Activated CD8-positive, alpha-beta memory T cell treated with anti-CD3 and anti-CD28 coated beads for 36 hours (primary cell): ENCODE measurements at regions not wholly inside any gene's neighbourhood (a gene's known extent, or its start where the extent isn't known, plus 50 kb on each side); places are given as distances from the start of the nearest gene placed in this dataset.
"Not testable (repeated sequence)": the region's sequence is repeated elsewhere in the genome, so short reads cannot be mapped to it uniquely, and the experiment has no call there.

Experiments
- CTCF ChIA-PET: fragments of 350-600 bp; sonication (Branson Sonifier 250); formaldehyde crosslinking; loops from one replicate; lab custom pipeline; 2021; ENCODE audit warnings: antibody characterized with exemption; lab: Charles Lee
- POLR2A ChIA-PET: fragments of 350-600 bp; sonication (Branson Sonifier 250); formaldehyde crosslinking; loops from one replicate; lab custom pipeline; 2021; ENCODE audit warnings: antibody characterized with exemption; lab: Charles Lee

- POLR2A ChIA-PET, result no interaction called here
- CTCF ChIA-PET, result no interaction called here
Observed at GRCh38 chrX:147468600-147468999, 443.1 kb upstream of the FMR1 start.

GRCh38 chrX:147476008-147476407 lies 435.7 kb upstream of the FMR1 start:
- POLR2A ChIA-PET, result no interaction called here
- CTCF ChIA-PET, result no interaction called here

- POLR2A ChIA-PET, result no interaction called here
- CTCF ChIA-PET, result no interaction called here
Observed at GRCh38 chrX:147478899-147479298, 432.8 kb upstream of the FMR1 start.

- ChIA-PET POLR2A (no interaction called here), CTCF (no interaction called here)
Observed at GRCh38 chrX:147485207-147485606, 426.5 kb upstream of the FMR1 start.

GRCh38 chrX:147494365-147494764 lies 417.4 kb upstream of the FMR1 start:
- ChIA-PET POLR2A (no interaction called here), CTCF (no interaction called here)

DNA sequence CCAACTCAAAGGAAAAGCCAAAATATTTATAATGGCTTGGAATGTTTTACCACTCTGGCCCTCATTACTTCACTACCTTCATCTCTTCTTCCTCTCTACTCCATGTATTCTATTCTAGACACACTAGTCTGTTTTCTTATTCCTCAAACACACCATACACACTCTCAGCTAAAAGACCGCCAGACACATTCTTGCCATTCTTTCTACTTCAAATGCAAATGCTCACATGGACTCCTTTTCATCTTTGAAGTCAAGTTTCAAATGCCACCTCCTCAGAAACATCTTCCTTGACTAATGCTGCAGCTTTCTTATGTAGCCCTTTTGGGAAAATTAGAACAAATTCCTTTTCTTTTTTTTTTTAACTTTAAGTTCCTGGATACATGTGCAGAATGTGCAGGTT lies 412.9 kb upstream of the FMR1 start:
- POLR2A ChIA-PET, result no interaction called here
- CTCF ChIA-PET, result no interaction called here

DNA sequence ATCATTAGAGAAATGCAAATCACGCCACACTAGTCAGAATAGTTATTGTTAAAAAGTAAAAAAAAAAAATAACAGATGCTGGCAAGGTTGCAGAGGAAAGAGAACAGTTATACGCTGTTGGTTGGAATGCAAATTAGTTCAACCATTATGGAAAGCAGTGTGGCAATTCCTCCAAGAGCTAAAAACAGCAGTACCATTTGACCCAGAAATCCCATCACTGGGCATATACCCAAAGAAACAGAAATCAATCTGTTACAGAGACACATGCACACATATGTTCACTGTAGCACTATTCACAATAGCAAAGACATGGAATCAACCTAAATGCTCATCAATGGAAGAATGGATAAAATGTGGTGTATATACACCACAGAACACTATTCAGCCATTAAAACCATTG lies 388.7 kb upstream of the FMR1 start:
- CTCF ChIA-PET, result no interaction called here
- POLR2A ChIA-PET, result no interaction called here

GRCh38 chrX:147533426-147533825 lies 378.3 kb upstream of the FMR1 start:
- POLR2A ChIA-PET, result no interaction called here
- CTCF ChIA-PET, result no interaction called here

DNA sequence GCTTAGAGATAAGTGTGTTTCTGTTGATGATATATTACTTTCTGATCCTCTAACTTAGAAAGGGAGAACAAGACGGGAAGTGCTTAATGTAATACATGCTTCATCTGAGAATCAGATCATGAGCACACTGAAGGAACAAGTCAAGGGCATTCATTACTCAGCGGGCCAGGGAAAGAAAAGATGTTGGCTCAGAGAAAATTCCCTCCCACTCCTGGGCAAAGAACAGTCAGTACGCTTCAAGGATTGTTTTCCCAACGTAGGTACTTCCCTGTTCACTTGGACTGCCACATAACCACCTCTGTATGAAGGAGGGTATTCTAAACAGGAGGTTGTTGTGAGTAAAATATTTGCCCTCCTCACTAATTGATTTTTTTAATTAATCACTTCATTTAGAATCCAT lies 374.5 kb upstream of the FMR1 start:
- POLR2A ChIA-PET, result no interaction called here

DNA sequence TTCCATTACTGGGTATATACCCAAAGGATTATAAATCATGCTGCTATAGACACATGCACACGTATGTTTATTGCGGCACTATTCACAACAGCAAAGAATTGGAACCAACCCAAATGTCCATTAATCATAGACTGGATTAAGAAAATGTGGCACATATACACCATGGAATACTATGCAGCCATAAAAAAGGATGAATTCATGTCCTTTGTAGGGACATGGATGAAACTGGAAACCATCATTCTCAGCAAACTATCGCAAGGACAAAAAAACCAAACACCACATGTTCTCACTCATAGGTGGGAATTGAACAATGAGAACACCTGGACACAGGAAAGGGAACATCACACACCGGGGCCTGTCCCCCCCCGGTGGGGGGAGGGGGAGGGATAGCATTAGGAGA lies 363.7 kb upstream of the FMR1 start:
- POLR2A ChIA-PET, CTCF ChIA-PET: not testable (repeated sequence)

More for the DNA sequence above, 374.5 kb upstream of the FMR1 start:
- CTCF ChIA-PET, result no interaction called here

DNA sequence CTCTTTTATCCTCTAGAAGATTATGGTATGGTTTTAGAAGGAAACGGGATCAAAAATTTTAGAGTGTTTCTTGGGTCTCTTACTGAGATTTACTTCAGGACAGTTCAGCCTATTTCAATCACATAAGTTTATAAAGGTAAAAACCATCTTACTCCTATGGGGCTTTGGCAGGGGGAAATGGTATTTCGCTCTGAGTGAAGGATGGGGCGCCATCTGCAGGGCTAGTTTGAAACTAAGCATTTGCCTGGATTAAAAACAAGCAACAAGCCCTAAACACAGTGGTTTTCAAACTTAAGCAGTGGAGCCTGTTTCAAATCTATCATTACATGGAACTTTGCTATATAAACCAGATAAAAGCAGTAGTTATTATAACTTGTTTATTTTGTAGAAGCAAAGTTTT lies 361.5 kb upstream of the FMR1 start:
- ChIA-PET CTCF (no interaction called here), POLR2A (no interaction called here)

GRCh38 chrX:147559191-147559590 lies 352.5 kb upstream of the FMR1 start:
- CTCF ChIA-PET, result no interaction called here
- POLR2A ChIA-PET, result no interaction called here

DNA sequence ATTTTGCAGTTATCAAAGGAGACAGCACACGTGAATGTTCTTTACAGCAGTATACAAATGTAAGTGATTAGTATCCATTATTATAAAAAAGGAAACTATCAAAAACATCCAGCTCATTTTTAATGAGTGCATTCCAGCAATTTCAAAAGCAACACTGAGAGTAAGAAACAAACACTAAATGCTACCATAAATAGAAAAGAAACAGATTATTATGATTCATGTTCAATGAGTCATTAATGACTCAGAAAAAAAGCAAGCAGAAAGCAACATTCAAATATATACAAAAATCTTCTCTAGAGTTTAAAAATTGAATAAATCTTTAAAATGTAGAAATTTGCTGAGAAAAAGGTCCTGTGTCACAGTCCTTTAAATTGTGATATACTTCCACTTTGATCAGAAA lies 346.5 kb upstream of the FMR1 start:
- POLR2A ChIA-PET, result no interaction called here
- CTCF ChIA-PET, result no interaction called here

GRCh38 chrX:147570483-147570882 lies 341.2 kb upstream of the FMR1 start:
- ChIA-PET POLR2A (no interaction called here), CTCF (no interaction called here)

GRCh38 chrX:147573266-147573665 lies 338.5 kb upstream of the FMR1 start:
- ChIA-PET CTCF (no interaction called here), POLR2A (no interaction called here)

- CTCF ChIA-PET, result no interaction called here
Observed at GRCh38 chrX:147602176-147602696, 309.5 kb upstream of the FMR1 start.

GRCh38 chrX:147626605-147627004 lies 285.1 kb upstream of the FMR1 start:
- POLR2A ChIA-PET, result no interaction called here
- CTCF ChIA-PET, result no interaction called here

More at GRCh38 chrX:147602176-147602696, 309.5 kb upstream of the FMR1 start:
- POLR2A ChIA-PET, result no interaction called here

DNA sequence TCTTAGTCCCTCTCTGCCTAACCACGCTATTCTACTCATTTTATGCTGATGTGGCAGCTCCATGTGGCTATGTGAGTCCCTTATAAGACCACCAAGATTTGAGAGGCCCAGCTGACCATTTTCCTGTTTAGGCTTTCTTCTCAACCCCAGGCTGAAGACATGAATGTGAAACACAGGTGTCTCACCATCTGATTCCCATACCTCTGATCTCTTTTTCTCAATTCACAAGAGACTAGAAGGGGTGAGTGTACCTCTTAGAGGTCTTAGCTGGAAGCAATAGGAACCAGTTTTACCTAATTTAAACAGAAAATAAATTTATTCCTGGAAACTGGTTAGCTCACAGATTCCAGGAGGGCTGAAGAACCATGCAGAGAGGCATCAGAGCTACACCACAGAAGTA lies 276.5 kb upstream of the FMR1 start:
- ChIA-PET CTCF (no interaction called here), POLR2A (no interaction called here)

DNA sequence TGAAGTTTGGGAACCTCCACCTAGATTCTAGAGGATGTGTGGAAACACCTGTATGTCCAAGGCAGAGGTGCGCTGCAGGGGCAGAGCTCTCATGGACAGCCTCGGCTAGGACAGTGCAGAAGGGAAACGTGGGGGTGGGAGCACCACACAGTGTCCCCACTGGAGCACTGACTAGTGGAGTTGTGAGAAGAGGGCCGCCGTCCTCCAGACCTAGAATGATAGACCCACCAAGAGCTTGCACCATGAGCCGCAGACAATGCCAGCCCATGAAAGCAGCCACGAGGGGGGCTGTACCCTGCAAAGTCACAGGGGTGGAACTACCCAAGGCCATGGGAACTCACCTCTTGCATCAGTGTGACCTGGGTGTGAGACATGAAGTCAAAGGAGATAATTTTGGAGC lies 274.5 kb upstream of the FMR1 start:
- POLR2A ChIA-PET, result no interaction called here
- CTCF ChIA-PET, result no interaction called here

GRCh38 chrX:147646949-147647723 lies 264.6 kb upstream of the FMR1 start:
- ChIA-PET POLR2A (no interaction called here), CTCF (no interaction called here)

GRCh38 chrX:147675819-147676218 lies 235.9 kb upstream of the FMR1 start:
- CTCF ChIA-PET, result no interaction called here
- POLR2A ChIA-PET, result no interaction called here
